H9 (cell line): ENCODE measurements at regions not wholly inside any gene's neighbourhood (a gene's known extent, or its start where the extent isn't known, plus 50 kb on each side); places are given as distances from the start of the nearest gene placed in this dataset.

Source experiments
- DNase-seq: peaks from one replicate; pipeline ENCODE4 v3.0.0-alpha.2; 2017
- H2AFZ ChIP-seq: one replicate; pipeline ENCODE4 v1.6.1; 2013; ENCODE audit warnings: mild to moderate bottlenecking, low read length, control low read depth, moderate library complexity
- H2AK5ac ChIP-seq: 2 replicates; pipeline ENCODE4 v1.6.1; 2013; ENCODE audit warnings: low read length, control low read depth, mixed read lengths; ENCODE audit not compliant: insufficient read length
- H2BK120ac ChIP-seq: one replicate; pipeline ENCODE4 v1.6.1; 2013; ENCODE audit warnings: low read depth, mild to moderate bottlenecking, low read length, control low read depth, inconsistent platforms; ENCODE audit not compliant: poor library complexity, severe bottlenecking
- H2BK12ac ChIP-seq: 2 replicates; pipeline ENCODE4 v1.6.1; 2013; ENCODE audit warnings: low read length, control low read depth, mixed read lengths, low read depth; ENCODE audit not compliant: insufficient read length
- H2BK15ac ChIP-seq: 2 replicates; pipeline ENCODE4 v1.6.1; 2013; ENCODE audit warnings: low read depth, low read length, control low read depth
- H2BK20ac ChIP-seq: one replicate; pipeline ENCODE4 v1.6.1; 2013; ENCODE audit warnings: low read depth, mild to moderate bottlenecking, low read length, control low read depth, inconsistent platforms; ENCODE audit not compliant: poor library complexity, severe bottlenecking
- H2BK5ac ChIP-seq: 2 replicates; pipeline ENCODE4 v1.6.1; 2013; ENCODE audit warnings: low read length, control low read depth, mixed read lengths; ENCODE audit not compliant: insufficient read length
- H3K14ac ChIP-seq: 2 replicates; pipeline ENCODE4 v1.6.1; 2013; ENCODE audit warnings: low read length, control low read depth; ENCODE audit not compliant: insufficient read depth
- H3K18ac ChIP-seq: 2 replicates; pipeline ENCODE4 v1.6.1; 2013; ENCODE audit warnings: low read depth, mild to moderate bottlenecking, mixed read lengths, low read length, control low read depth; ENCODE audit not compliant: insufficient read length
- H3K23ac ChIP-seq: 2 replicates; pipeline ENCODE4 v1.6.1; 2013; ENCODE audit warnings: low read length, control low read depth, mixed read lengths, low read depth; ENCODE audit not compliant: insufficient read length
- H3K23me2 ChIP-seq: 2 replicates; pipeline ENCODE4 v1.6.1; 2013; ENCODE audit warnings: low read depth, mild to moderate bottlenecking, mixed read lengths, low read length, control low read depth; ENCODE audit not compliant: insufficient read length, poor library complexity, severe bottlenecking
- H3K27ac ChIP-seq: 2 replicates; pipeline ENCODE4 v1.5.1; 2013; ENCODE audit warnings: low read length, control low read depth, mixed read lengths, low read depth; ENCODE audit not compliant: insufficient read length
- H3K27me3 ChIP-seq: 2 replicates; pipeline ENCODE4 v1.6.1; 2013; ENCODE audit warnings: low read length, control low read depth, inconsistent platforms; ENCODE audit not compliant: insufficient read depth
- H3K4ac ChIP-seq: 2 replicates; pipeline ENCODE4 v1.6.1; 2013; ENCODE audit warnings: low read depth, mild to moderate bottlenecking, control low read depth, inconsistent platforms, low read length, moderate library complexity
- H3K4me1 ChIP-seq: 2 replicates; pipeline ENCODE4 v1.6.1; 2013; ENCODE audit warnings: low read length, control low read depth, inconsistent platforms; ENCODE audit not compliant: insufficient read depth
- H3K4me2 ChIP-seq: 2 replicates; pipeline ENCODE4 v1.6.1; 2013; ENCODE audit warnings: low read length, control low read depth, mixed read lengths; ENCODE audit not compliant: insufficient read length, insufficient read depth
- H3K56ac ChIP-seq: 2 replicates; pipeline ENCODE4 v1.6.1; 2013; ENCODE audit warnings: low read depth, mild to moderate bottlenecking, mixed read lengths, low read length, control low read depth; ENCODE audit not compliant: insufficient read length
- H3K79me1 ChIP-seq: 2 replicates; pipeline ENCODE4 v1.6.1; 2013; ENCODE audit warnings: low read depth, mild to moderate bottlenecking, moderate library complexity, low read length, control low read depth, inconsistent platforms; ENCODE audit not compliant: insufficient read depth, poor library complexity, severe bottlenecking
- H3K79me2 ChIP-seq: 2 replicates; pipeline ENCODE4 v1.6.1; 2013; ENCODE audit warnings: low read length, control low read depth, inconsistent platforms; ENCODE audit not compliant: insufficient read depth
- H3K9ac ChIP-seq: 2 replicates; pipeline ENCODE4 v1.6.1; 2013; ENCODE audit warnings: low read length, control low read depth, mixed read lengths; ENCODE audit not compliant: insufficient read length; ENCODE audit errors: extremely low read depth
- H3K9me3 ChIP-seq: one replicate; pipeline ENCODE4 v1.6.1; 2013; ENCODE audit warnings: low read depth, low read length, inconsistent platforms; ENCODE audit not compliant: control insufficient read depth
- H3T11ph ChIP-seq: one replicate; pipeline ENCODE4 v1.6.1; 2013; ENCODE audit warnings: mild to moderate bottlenecking, low read length, control low read depth, inconsistent platforms
- H4K20me1 ChIP-seq: one replicate; pipeline ENCODE4 v1.6.1; 2013; ENCODE audit not compliant: control insufficient read depth, insufficient read length, insufficient read depth
- H4K5ac ChIP-seq: 2 replicates; pipeline ENCODE4 v1.6.1; 2013; ENCODE audit warnings: low read depth, mild to moderate bottlenecking, mixed read lengths, low read length, control low read depth; ENCODE audit not compliant: insufficient read length
- H4K8ac ChIP-seq: replicated peaks from 2 replicates; pipeline ENCODE4 v1.6.1; 2013; ENCODE audit warnings: low read length, control low read depth, mixed read lengths, low read depth; ENCODE audit not compliant: insufficient read length
- H4K91ac ChIP-seq: 2 replicates; pipeline ENCODE4 v1.6.1; 2013; ENCODE audit warnings: low read depth, mild to moderate bottlenecking, moderate library complexity, mixed read lengths, low read length, control low read depth; ENCODE audit not compliant: insufficient read length
- H3K27ac Mint-ChIP-seq, 3 experiments: 2 replicates in 2 of 3; 3 replicates in 1 of 3; pipeline ENCODE4 v1.8.0; 2020 to 2021; ENCODE audit warnings: mixed read lengths in 3 of 3, mild to moderate bottlenecking in 1 of 3, moderate library complexity in 1 of 3
- H3K27me3 Mint-ChIP-seq: 2 replicates; pipeline ENCODE4 v1.8.0; 2021; ENCODE audit warnings: low read depth, mild to moderate bottlenecking, moderate library complexity, mixed read lengths
- H3K36me3 Mint-ChIP-seq, 3 experiments: 2 replicates in 2 of 3; 3 replicates in 1 of 3; pipeline ENCODE4 v1.8.0; 2020 to 2021; ENCODE audit warnings: low read depth in 3 of 3, mixed read lengths in 3 of 3; ENCODE audit not compliant: insufficient read depth in 1 of 3
- H3K4me1 Mint-ChIP-seq, 2 experiments: 2 replicates each; pipeline ENCODE4 v1.8.0; 2020; ENCODE audit warnings: mixed read lengths in 2 of 2
- H3K4me3 Mint-ChIP-seq, 2 experiments: 2 replicates in 1 of 2; 3 replicates in 1 of 2; pipeline ENCODE4 v1.8.0; 2020 to 2021; ENCODE audit warnings: mild to moderate bottlenecking in 2 of 2, mixed read lengths in 2 of 2, moderate library complexity in 1 of 2
- H3K9me3 Mint-ChIP-seq, 2 experiments: 2 replicates in 1 of 2; 3 replicates in 1 of 2; pipeline ENCODE4 v1.8.0; 2020; ENCODE audit warnings: mild to moderate bottlenecking in 2 of 2, mixed read lengths in 2 of 2, moderate library complexity in 1 of 2
- WGBS: extraction: QIAGEN DNeasy Blood & Tissue Kit; methylation state at CpG from one replicate; pipeline ENCODE4 v1.1.7; 2013; ENCODE audit warnings: missing lambda C conversion rate, low lambda C conversion rate, mixed read lengths; ENCODE audit not compliant: insufficient read length; ENCODE audit errors: extremely low coverage; 5-methylcytosine and 5-hydroxymethylcytosine counted together
- TF ChIP-seq, protein P1 (sequence below): fragments of 200-600 bp; sonication (generic); conservative IDR thresholded peaks from 3 replicates; pipeline ENCODE4 v1.8.0; 2021; ENCODE audit warnings: antibody characterized with exemption, mild to moderate bottlenecking

DNA sequence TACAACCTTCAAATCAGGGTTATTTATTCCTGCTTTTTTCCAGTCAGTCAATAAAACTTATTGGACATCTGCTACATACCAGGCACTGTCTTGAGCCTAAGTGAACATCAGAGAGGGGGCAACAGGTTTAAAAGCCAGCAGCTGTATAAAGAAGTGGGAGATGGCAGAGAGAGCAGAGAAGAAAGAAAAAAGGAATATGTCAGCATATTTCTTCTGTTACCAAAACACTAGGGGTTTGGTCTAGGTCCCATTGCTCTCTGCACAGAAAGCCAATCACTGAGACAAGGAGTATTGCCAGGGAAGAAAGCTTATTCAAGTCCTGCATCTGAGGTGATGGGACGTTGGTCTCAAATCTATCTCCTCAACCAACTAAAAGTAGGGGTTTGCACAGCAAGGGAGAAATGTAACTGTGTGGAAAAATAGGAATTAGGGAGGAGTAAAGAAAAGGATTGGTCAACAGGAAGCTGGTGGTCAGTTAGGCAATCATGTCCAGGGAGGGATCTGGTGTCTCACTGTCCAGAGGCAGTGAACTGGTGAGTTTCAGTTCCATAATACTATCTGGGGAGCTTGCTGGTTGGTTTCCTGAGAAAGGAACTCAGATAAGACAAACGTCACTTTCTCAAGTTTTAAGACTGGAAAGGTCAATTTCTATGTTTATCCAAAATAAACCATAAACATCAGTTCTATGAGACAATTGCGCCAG lies 107.5 kb downstream of the PHLDA1 start:
- no peak for DNase-seq
- Histone ChIP-seq H3K79me2 (no peaks in the 10 kb centered on the region), H3K4me1 (peaks cover 3% of the 10 kb centered on the region; the same call in 1 of the 2 replicates), H4K8ac (no peak overlapping the region), H3K4ac (no peak overlapping the region), H2AK5ac (no peak overlapping the region), H2AFZ (no peak overlapping the region), H3K27me3 (no peaks in the 10 kb centered on the region), H4K5ac (no peak overlapping the region), H4K91ac (no peak overlapping the region), H3T11ph (no peak overlapping the region), H2BK5ac (no peak overlapping the region), H3K23me2 (no peaks in the 10 kb centered on the region), H3K14ac (no peak overlapping the region), H3K9ac (no peak overlapping the region), H4K20me1 (no peaks in the 10 kb centered on the region), H2BK15ac (no peak overlapping the region), H3K23ac (no peak overlapping the region), H3K18ac (no peak overlapping the region), H2BK12ac (no peak overlapping the region), H2BK20ac (no peak overlapping the region), H3K9me3 (peaks cover 19% of the 10 kb centered on the region), H3K4me2 (no peak overlapping the region), H2BK120ac (no peak overlapping the region), H3K56ac (no peak overlapping the region), H3K27ac (no peak overlapping the region), H3K79me1 (no peaks in the 10 kb centered on the region)
- no peaks in the 10 kb centered on the region; the same call in 1 of the 2 replicates for H3K27me3 Mint-ChIP-seq
- no peak overlapping the region for H3K27ac Mint-ChIP-seq
- H3K9me3 Mint-ChIP-seq: peaks cover 20 to 25% of the 10 kb centered on the region in 2 experiments
- peaks cover 21 to 27% (median 24%) of the 10 kb centered on the region in 3 experiments for H3K36me3 Mint-ChIP-seq
- peaks cover 7 to 9% of the 10 kb centered on the region in 2 experiments for H3K4me1 Mint-ChIP-seq
- TF ChIP-seq, protein P1, sequence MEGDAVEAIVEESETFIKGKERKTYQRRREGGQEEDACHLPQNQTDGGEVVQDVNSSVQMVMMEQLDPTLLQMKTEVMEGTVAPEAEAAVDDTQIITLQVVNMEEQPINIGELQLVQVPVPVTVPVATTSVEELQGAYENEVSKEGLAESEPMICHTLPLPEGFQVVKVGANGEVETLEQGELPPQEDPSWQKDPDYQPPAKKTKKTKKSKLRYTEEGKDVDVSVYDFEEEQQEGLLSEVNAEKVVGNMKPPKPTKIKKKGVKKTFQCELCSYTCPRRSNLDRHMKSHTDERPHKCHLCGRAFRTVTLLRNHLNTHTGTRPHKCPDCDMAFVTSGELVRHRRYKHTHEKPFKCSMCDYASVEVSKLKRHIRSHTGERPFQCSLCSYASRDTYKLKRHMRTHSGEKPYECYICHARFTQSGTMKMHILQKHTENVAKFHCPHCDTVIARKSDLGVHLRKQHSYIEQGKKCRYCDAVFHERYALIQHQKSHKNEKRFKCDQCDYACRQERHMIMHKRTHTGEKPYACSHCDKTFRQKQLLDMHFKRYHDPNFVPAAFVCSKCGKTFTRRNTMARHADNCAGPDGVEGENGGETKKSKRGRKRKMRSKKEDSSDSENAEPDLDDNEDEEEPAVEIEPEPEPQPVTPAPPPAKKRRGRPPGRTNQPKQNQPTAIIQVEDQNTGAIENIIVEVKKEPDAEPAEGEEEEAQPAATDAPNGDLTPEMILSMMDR: no peak
- H3K4me3 Mint-ChIP-seq: no peak overlapping the region
- no CpG with 5 or more reads among the region's 3 CpGs for WGBS
